Lower leg skin (tissue), 4 donors: ENCODE measurements at regions not wholly inside any gene's neighbourhood (a gene's known extent, or its start where the extent isn't known, plus 50 kb on each side); places are given as distances from the start of the nearest gene placed in this dataset.

ENCODE experiments used
- DNase-seq, 2 donors: peaks; one replicate each; pipeline ENCODE4 v3.0.0-alpha.2; 2019; ENCODE audit warnings: low spot score in 2 of 2
- H3K4me3 ChIP-seq: fragments of 200-600 bp; sonication (generic); 2 replicates; pipeline ENCODE4 v1.5.1; 2017; ENCODE audit warnings: mild to moderate bottlenecking, low read depth; ENCODE audit not compliant: poor library complexity, severe bottlenecking
- POLR2A ChIP-seq, 2 donors: fragments of 450-650 bp; IDR thresholded peaks; one replicate each; pipeline ENCODE4 v1.6.1; 2016 to 2017; ENCODE audit warnings: antibody characterized with exemption in 2 of 2, mild to moderate bottlenecking in 1 of 2, moderate library complexity in 1 of 2
- WGBS, 2 donors: methylation state at CpG; one replicate each; pipeline ENCODE4 v1.1.5; 2018; 5-methylcytosine and 5-hydroxymethylcytosine counted together
- intact Hi-C: fragments of 100-400 bp; cut with DNase I; formaldehyde crosslinking; loops from one replicate; pipeline ENCODE4 v1.15.0; 2023; ENCODE audit warnings: low total_unique reads
- TF ChIP-seq, protein P1 (sequence below), 3 donors: fragments of 450-650 bp; IDR thresholded peaks; one replicate each; pipeline ENCODE4 v1.5.1; 2016; ENCODE audit warnings: antibody characterized with exemption in 3 of 3, mild to moderate bottlenecking in 3 of 3, moderate library complexity in 2 of 3

DNA sequence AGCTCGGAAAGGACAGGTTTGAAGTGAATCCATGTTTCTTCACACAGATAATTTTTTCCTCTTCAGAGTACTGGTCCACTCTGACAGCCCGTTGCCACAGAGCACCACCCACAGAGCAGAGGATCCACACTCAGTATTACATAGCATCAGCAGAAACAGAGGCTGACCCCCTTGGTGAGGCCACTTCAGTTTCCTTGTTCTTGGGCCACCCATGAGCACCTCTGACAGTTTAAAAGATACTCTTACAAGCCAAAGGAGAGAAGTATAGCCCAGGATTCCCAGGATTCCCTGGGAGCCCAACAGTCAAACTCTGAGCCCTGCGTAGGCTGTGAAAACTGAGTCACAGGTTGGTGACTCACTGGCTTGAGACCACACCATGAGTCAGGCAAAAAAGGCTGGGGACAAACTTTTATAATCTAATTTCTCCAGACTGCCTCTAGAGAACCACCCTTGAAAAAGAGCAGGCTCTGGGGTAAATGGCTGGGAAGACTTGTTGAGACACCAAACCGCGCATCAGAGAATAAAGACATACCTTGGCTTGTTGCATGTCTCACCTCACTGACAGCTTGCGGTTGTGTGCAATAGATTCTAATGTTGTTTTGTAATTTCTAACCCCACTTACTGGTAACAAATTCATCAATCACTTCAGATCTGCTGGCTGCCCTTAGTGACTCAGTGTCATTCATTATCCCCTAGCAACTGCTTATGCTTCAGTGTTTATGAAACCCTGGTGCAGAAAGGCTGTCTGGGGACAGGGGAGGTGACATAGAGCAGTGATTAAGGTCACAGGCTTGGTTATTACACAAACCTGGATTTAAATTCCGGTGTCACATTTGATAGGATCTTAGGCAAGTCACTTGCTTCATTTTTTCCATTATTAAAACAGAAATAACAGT is 56.9 kb upstream of the PRSS23 start:
- TF ChIP-seq POLR2A (IDR thresholded peaks at IDR 0.05): no peak
- TF ChIP-seq, protein P1, sequence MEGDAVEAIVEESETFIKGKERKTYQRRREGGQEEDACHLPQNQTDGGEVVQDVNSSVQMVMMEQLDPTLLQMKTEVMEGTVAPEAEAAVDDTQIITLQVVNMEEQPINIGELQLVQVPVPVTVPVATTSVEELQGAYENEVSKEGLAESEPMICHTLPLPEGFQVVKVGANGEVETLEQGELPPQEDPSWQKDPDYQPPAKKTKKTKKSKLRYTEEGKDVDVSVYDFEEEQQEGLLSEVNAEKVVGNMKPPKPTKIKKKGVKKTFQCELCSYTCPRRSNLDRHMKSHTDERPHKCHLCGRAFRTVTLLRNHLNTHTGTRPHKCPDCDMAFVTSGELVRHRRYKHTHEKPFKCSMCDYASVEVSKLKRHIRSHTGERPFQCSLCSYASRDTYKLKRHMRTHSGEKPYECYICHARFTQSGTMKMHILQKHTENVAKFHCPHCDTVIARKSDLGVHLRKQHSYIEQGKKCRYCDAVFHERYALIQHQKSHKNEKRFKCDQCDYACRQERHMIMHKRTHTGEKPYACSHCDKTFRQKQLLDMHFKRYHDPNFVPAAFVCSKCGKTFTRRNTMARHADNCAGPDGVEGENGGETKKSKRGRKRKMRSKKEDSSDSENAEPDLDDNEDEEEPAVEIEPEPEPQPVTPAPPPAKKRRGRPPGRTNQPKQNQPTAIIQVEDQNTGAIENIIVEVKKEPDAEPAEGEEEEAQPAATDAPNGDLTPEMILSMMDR (IDR thresholded peaks at IDR 0.05): no peak
- intact Hi-C loops: no loop called here
- peak; percentile 76 to 87 for DNase-seq
- no peak overlapping the region for H3K4me3 ChIP-seq
- WGBS, 2 donors: 41 to 44% methylated on average over 7 of the region's 7 CpGs

DNA sequence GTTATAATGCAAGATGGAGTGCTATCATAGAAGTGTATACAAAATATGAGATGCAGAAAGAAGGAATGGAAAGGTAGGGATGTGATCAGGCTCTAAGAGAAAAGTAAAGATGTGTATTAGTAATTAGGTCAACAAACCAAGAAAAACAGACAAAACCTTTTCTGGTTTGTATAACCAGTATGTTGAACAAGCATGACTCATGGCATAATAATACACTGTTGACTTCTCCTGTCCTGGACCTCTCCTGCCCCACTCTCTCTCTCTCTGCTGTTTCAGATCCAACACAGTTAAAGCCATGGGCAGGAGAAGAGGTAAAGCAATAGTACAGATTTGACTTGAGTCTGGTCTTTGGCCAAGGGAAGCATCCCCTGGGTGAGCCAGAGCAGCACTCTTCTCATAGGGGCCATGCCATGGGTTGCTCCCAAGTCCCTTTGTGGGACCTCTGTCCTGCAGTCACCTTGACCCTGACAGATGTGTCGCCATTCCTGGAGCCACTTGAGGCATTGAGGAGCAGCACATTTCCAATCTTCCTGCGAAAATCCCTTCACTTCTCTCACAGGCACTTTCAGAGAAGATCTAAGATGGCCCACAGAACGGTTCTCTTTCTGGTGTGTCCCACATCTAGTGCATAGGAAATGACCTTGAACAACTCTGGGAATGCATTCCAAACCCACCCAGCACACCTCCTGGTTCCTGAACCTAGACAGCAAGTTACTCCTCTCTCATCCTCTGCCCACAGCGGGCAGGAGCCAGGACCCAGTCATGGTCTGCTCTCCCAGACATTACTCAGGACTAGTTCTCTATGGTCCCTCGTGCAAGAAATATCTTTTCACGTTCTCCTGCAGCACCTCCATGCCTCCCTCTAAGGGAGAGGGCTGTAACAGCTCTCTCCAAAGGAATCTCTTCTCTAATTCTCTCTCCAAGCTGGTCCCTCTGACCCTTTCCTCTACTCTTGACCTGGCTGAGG is 58.2 kb upstream of the PRSS23 start:
- 95 to 98% methylated on average over 6 of the region's 6 CpGs for WGBS, 2 donors
- intact Hi-C loops: no loop called here
- no peak for DNase-seq
- H3K4me3 ChIP-seq: no peak overlapping the region
- TF ChIP-seq, protein P1 (IDR thresholded peaks at IDR 0.05): no peak
- no peak for TF ChIP-seq POLR2A (IDR thresholded peaks at IDR 0.05)

DNA sequence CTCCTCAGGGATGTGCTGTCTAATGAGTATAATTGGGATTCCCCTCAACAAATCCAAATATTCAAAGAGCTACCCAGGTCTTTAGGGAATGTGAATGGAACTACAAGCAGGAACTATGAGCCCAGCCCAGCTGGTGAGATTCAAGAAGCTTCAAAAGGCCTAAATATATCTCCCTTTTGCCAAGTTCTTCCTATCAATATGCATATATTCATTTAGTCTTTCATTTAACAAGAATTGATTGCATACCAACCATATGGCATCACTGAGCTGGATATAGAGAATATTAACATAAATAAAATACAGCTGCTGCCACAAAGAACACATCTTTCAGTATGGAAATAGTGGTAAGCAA is 58.9 kb upstream of the PRSS23 start:
- no peak overlapping the region for H3K4me3 ChIP-seq
- TF ChIP-seq POLR2A (IDR thresholded peaks at IDR 0.05): no peak
- TF ChIP-seq, protein P1 (IDR thresholded peaks at IDR 0.05): no peak
- no peak for DNase-seq
- intact Hi-C loops: no loop called here

- TF ChIP-seq, protein P1 (IDR thresholded peaks at IDR 0.05): no peak
- no peak for TF ChIP-seq POLR2A (IDR thresholded peaks at IDR 0.05)
- WGBS, 2 donors: 47 to 50% methylated on average over 7 of the region's 7 CpGs
- H3K4me3 ChIP-seq: no peak overlapping the region
- intact Hi-C loops: no loop called here
- DNase-seq: peak in 1 of 2 donors; percentile 77
These were observed 59.5 kb upstream of the PRSS23 start for GRCh38 chr11:86740628-86741483.

DNA sequence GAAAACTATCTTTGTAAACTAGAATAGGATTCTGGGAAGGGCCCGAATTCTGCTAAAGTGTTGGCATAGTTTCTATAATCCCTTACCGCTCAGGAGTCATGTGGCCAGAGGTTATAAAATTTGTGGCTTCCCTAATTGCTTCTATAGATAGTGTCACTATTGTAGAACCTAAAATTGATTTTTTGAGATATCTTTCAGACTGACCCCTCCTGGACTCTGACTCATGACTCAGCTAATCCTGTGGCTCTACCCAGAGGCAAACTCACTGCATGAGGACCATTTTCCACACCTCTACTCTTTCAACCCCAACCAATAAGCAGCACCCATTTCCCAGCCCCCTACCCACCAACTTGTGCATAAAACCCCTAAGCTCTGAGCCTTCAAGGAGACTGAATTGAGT is 61.8 kb upstream of the PRSS23 start:
- no peak for TF ChIP-seq POLR2A (IDR thresholded peaks at IDR 0.05)
- TF ChIP-seq, protein P1 (IDR thresholded peaks at IDR 0.05): no peak
- 67 to 79% methylated on average over 2 of the region's 2 CpGs for WGBS, 2 donors
- no peak for DNase-seq
- no peak overlapping the region for H3K4me3 ChIP-seq
- intact Hi-C loops: no loop called here
